ENCODE measurements at regions not wholly inside any gene's neighbourhood (a gene's known extent, or its start where the extent isn't known, plus 50 kb on each side); places are given as distances from the start of the nearest gene placed in this dataset.
A peak's percentile ranks its signal among the peaks of the same experiment; 100 is the strongest.

DNA sequence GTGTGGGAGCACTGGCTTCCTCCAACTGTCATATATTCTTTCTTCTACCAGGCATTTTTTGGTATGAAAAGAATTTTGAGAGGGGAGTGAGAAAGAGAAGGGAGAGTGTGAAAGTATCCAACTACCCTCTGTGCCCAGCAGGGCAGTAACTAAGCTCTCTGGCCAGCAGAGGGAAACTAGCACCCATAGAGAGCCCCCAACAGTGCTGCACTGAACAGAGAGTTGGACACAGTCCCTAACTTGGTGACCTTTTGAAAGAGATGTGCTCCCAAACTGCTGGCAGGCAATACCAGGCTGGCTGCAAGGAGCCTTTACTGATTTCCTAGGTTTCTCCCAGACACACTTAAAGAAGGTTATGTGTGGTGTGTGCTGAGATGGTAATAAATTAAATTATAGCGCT is 118.8 kb upstream of the PBX1 start:
- intact Hi-C loops (cut with micrococcal nuclease; ENCODE audit: unreplicated experiment) (no loop called here), in situ Hi-C loops (cut with HindIII; ENCODE audit: low pct_unique_long_range_greater_than_20kb, low sequenced_read_pairs) (no loop called here)
- H3K27me3 ChIP-seq (ENCODE audit: control insufficient read depth, insufficient read depth, low read length), result no peaks in the 10 kb centered on the region
- H3K4me1 ChIP-seq (ENCODE audit: control insufficient read depth, insufficient read depth, low read length), result no peaks in the 10 kb centered on the region
- TF ChIP-seq SIN3A (IDR thresholded peaks at IDR 0.05; ENCODE audit: borderline replicate concordance, insufficient read depth, low read depth, low read length) (no peak), TCF7L2 (IDR thresholded peaks at IDR 0.05; ENCODE audit: low read depth, low read length) (no peak), POLR2AphosphoS5 (IDR thresholded peaks at IDR 0.05; ENCODE audit: low read depth, low read length) (no peak)
- TF ChIP-seq, protein P1, sequence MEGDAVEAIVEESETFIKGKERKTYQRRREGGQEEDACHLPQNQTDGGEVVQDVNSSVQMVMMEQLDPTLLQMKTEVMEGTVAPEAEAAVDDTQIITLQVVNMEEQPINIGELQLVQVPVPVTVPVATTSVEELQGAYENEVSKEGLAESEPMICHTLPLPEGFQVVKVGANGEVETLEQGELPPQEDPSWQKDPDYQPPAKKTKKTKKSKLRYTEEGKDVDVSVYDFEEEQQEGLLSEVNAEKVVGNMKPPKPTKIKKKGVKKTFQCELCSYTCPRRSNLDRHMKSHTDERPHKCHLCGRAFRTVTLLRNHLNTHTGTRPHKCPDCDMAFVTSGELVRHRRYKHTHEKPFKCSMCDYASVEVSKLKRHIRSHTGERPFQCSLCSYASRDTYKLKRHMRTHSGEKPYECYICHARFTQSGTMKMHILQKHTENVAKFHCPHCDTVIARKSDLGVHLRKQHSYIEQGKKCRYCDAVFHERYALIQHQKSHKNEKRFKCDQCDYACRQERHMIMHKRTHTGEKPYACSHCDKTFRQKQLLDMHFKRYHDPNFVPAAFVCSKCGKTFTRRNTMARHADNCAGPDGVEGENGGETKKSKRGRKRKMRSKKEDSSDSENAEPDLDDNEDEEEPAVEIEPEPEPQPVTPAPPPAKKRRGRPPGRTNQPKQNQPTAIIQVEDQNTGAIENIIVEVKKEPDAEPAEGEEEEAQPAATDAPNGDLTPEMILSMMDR (IDR thresholded peaks at IDR 0.05), result 0 out of 2 replicates have a peak, but pooled peaks have one; percentile 12
- TF ChIP-seq, protein P2, sequence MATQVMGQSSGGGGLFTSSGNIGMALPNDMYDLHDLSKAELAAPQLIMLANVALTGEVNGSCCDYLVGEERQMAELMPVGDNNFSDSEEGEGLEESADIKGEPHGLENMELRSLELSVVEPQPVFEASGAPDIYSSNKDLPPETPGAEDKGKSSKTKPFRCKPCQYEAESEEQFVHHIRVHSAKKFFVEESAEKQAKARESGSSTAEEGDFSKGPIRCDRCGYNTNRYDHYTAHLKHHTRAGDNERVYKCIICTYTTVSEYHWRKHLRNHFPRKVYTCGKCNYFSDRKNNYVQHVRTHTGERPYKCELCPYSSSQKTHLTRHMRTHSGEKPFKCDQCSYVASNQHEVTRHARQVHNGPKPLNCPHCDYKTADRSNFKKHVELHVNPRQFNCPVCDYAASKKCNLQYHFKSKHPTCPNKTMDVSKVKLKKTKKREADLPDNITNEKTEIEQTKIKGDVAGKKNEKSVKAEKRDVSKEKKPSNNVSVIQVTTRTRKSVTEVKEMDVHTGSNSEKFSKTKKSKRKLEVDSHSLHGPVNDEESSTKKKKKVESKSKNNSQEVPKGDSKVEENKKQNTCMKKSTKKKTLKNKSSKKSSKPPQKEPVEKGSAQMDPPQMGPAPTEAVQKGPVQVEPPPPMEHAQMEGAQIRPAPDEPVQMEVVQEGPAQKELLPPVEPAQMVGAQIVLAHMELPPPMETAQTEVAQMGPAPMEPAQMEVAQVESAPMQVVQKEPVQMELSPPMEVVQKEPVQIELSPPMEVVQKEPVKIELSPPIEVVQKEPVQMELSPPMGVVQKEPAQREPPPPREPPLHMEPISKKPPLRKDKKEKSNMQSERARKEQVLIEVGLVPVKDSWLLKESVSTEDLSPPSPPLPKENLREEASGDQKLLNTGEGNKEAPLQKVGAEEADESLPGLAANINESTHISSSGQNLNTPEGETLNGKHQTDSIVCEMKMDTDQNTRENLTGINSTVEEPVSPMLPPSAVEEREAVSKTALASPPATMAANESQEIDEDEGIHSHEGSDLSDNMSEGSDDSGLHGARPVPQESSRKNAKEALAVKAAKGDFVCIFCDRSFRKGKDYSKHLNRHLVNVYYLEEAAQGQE (IDR thresholded peaks at IDR 0.05; ENCODE audit: insufficient read depth in 1 of 2, low read depth in 2 of 2, low read length in 1 of 2), result no peak
- BruUV-seq (replicated peaks), result no TSS peak
- no peak overlapping the region for H3K4me3 ChIP-seq (ENCODE audit: low read depth in 2 of 2, low read length in 2 of 2)
- DNase-seq (ENCODE audit: low read depth, low spot score) (no peak), ATAC-seq (no peak; the same call in 1 of the 2 replicates)
- no peak overlapping the region for H3K27ac ChIP-seq (ENCODE audit: low read length)
- H3K36me3 ChIP-seq (ENCODE audit: control insufficient read depth, insufficient read depth, low read length), result no peaks in the 10 kb centered on the region
- H3K9me3 ChIP-seq (ENCODE audit: control insufficient read depth, insufficient read depth, low read depth, low read length), result no peaks in the 10 kb centered on the region
- ChIA-PET POLR2A (no interaction called here), CTCF (no interaction called here)

DNA sequence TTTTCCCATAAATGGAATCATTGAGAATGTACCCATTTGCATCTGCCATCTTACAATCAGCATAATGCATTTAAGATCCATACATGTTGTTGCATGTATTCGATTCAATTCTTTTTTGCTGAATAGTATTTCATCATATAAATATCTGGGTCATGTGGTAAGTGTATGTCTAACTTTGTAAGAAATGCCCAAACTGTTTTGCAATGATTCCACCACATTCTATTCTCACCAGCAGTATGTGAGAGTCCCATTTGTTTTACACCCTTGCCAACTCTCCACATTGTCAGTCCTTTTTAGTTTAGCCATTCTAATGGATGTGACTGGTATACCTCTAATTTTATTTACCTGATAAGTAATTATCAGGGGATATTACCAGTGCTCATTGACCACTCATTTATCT is 115.8 kb upstream of the PBX1 start:
- CTCF ChIA-PET, result no interaction called here

More for the DNA sequence above, 115.8 kb upstream of the PBX1 start:
- ATAC-seq (no peak), DNase-seq (ENCODE audit: low read depth, low spot score) (no peak)
- no peak for TF ChIP-seq TCF7L2 (IDR thresholded peaks at IDR 0.05; ENCODE audit: low read depth, low read length)
- no peak for TF ChIP-seq SIN3A (IDR thresholded peaks at IDR 0.05; ENCODE audit: borderline replicate concordance, insufficient read depth, low read depth, low read length)
- TF ChIP-seq, protein P2 (IDR thresholded peaks at IDR 0.05; ENCODE audit: insufficient read depth in 1 of 2, low read depth in 2 of 2, low read length in 1 of 2), result no peak
- TF ChIP-seq, protein P1 (IDR thresholded peaks at IDR 0.05), result no peak
- TF ChIP-seq POLR2AphosphoS5 (IDR thresholded peaks at IDR 0.05; ENCODE audit: low read depth, low read length), result no peak
- Histone ChIP-seq H3K4me3 (ENCODE audit: low read depth in 2 of 2, low read length in 2 of 2) (no peak overlapping the region), H3K27me3 (ENCODE audit: control insufficient read depth, insufficient read depth, low read length) (no peaks in the 10 kb centered on the region), H3K27ac (ENCODE audit: low read length) (no peak overlapping the region), H3K36me3 (ENCODE audit: control insufficient read depth, insufficient read depth, low read length) (no peaks in the 10 kb centered on the region), H3K4me1 (ENCODE audit: control insufficient read depth, insufficient read depth, low read length) (no peaks in the 10 kb centered on the region), H3K9me3 (ENCODE audit: control insufficient read depth, insufficient read depth, low read depth, low read length) (no peaks in the 10 kb centered on the region)
- no TSS peak for BruUV-seq (replicated peaks)
- intact Hi-C loops (cut with micrococcal nuclease; ENCODE audit: unreplicated experiment) (no loop called here), in situ Hi-C loops (cut with HindIII; ENCODE audit: low pct_unique_long_range_greater_than_20kb, low sequenced_read_pairs) (no loop called here)
- POLR2A ChIA-PET, result no interaction called here
